NCI-H524 treated with DMSO at 0.1 percent for 48 hours (cell line): ENCODE measurements at regions not wholly inside any gene's neighbourhood (a gene's known extent, or its start where the extent isn't known, plus 50 kb on each side); places are given as distances from the start of the nearest gene placed in this dataset.
"Not testable (repeated sequence)": the region's sequence is repeated elsewhere in the genome, so short reads cannot be mapped to it uniquely, and the experiment has no call there.

Experiments used
- DNase-seq: peaks from one replicate; lab custom pipeline; 2025; lab: John Stamatoyannopoulos, UW

GRCh38 chr6:134394905-134395304, 77.0 kb upstream of the SGK1 start:
- no peak for DNase-seq

- no peak for DNase-seq
These were observed 76.3 kb upstream of the SGK1 start for GRCh38 chr6:134394208-134394607.

GRCh38 chr6:134391205-134391604, 73.3 kb upstream of the SGK1 start:
- no peak for DNase-seq

GRCh38 chr6:134389658-134390057, 71.7 kb upstream of the SGK1 start:
- no peak for DNase-seq

GRCh38 chr6:134389129-134389528, 71.2 kb upstream of the SGK1 start:
- no peak for DNase-seq

GRCh38 chr6:134386482-134386881, 68.6 kb upstream of the SGK1 start:
- not testable (repeated sequence) for DNase-seq

- DNase-seq: no peak
These were observed 64.0 kb upstream of the SGK1 start for GRCh38 chr6:134381959-134382358.

- DNase-seq: no peak
These were observed 61.7 kb upstream of the SGK1 start for GRCh38 chr6:134379599-134379998.

- DNase-seq: no peak
These were observed 61.2 kb upstream of the SGK1 start for GRCh38 chr6:134379076-134379475.

- no peak for DNase-seq
These were observed 60.5 kb upstream of the SGK1 start for GRCh38 chr6:134378426-134378825.

GRCh38 chr6:134376785-134377184, 58.9 kb upstream of the SGK1 start:
- no peak for DNase-seq

- no peak for DNase-seq
These were observed 57.3 kb upstream of the SGK1 start for GRCh38 chr6:134375220-134375580.

- DNase-seq: no peak
These were observed 56.7 kb upstream of the SGK1 start for GRCh38 chr6:134374491-134375219.

GRCh38 chr6:134373993-134374392, 56.1 kb upstream of the SGK1 start:
- DNase-seq: no peak

- no peak for DNase-seq
These were observed 55.5 kb upstream of the SGK1 start for GRCh38 chr6:134373282-134373922.

- no peak for DNase-seq
These were observed 54.8 kb upstream of the SGK1 start for GRCh38 chr6:134372603-134373281.

- no peak for DNase-seq
These were observed 50.8 kb upstream of the SGK1 start for GRCh38 chr6:134368670-134369069.
